ENCODE measurements at regions not wholly inside any gene's neighbourhood (a gene's known extent, or its start where the extent isn't known, plus 50 kb on each side); places are given as distances from the start of the nearest gene placed in this dataset.

GRCh38 chr11:96551136-96551535, 161.3 kb downstream of the JRKL start:
- H2BK12ac ChIP-seq (ENCODE audit: insufficient read length, low read depth, low read length): no peak overlapping the region
- WGBS (ENCODE audit: extremely low coverage, insufficient read length, low lambda C conversion rate): no CpG with 5 or more reads among the region's 5 CpGs
- H3K9me3 ChIP-seq (ENCODE audit: control insufficient read depth, low read depth, low read length): no peaks in the 10 kb centered on the region

More at GRCh38 chr11:96551136-96551535, 161.3 kb downstream of the JRKL start:
- Histone ChIP-seq H3K9ac (ENCODE audit: extremely low read depth, insufficient read length, low read length) (no peak overlapping the region), H3K14ac (ENCODE audit: insufficient read depth, low read length) (no peak overlapping the region), H4K20me1 (ENCODE audit: control insufficient read depth, insufficient read depth, insufficient read length) (no peaks in the 10 kb centered on the region), H2AFZ (ENCODE audit: low read length) (no peak overlapping the region), H3K4me1 (ENCODE audit: insufficient read depth, low read length) (no peaks in the 10 kb centered on the region), H4K91ac (ENCODE audit: insufficient read length, low read depth, low read length) (no peak overlapping the region), H2BK20ac (ENCODE audit: low read depth, low read length, poor library complexity, severe bottlenecking) (no peak overlapping the region), H3T11ph (ENCODE audit: low read length) (no peak overlapping the region), H3K27ac (ENCODE audit: insufficient read length, low read depth, low read length) (no peak overlapping the region), H3K23ac (ENCODE audit: insufficient read length, low read depth, low read length) (no peak overlapping the region), H3K4me2 (ENCODE audit: insufficient read depth, insufficient read length, low read length) (no peak overlapping the region), H3K18ac (ENCODE audit: insufficient read length, low read depth, low read length) (no peak overlapping the region), H3K79me1 (ENCODE audit: insufficient read depth, low read depth, low read length, poor library complexity, severe bottlenecking) (no peaks in the 10 kb centered on the region), H3K23me2 (ENCODE audit: insufficient read length, low read depth, low read length, poor library complexity, severe bottlenecking) (no peaks in the 10 kb centered on the region), H4K5ac (ENCODE audit: insufficient read length, low read depth, low read length) (no peak overlapping the region), H2BK120ac (ENCODE audit: low read depth, low read length, poor library complexity, severe bottlenecking) (no peak overlapping the region), H3K27me3 (ENCODE audit: insufficient read depth, low read length) (no peaks in the 10 kb centered on the region), H3K79me2 (ENCODE audit: insufficient read depth, low read length) (no peaks in the 10 kb centered on the region), H4K8ac (replicated peaks; ENCODE audit: insufficient read length, low read depth, low read length) (no peak overlapping the region), H3K4ac (ENCODE audit: low read depth, low read length) (no peak overlapping the region), H2BK5ac (ENCODE audit: insufficient read length, low read length) (no peak overlapping the region), H2AK5ac (ENCODE audit: insufficient read length, low read length) (no peak overlapping the region), H2BK15ac (ENCODE audit: low read depth, low read length) (no peak overlapping the region), H3K56ac (ENCODE audit: insufficient read length, low read depth, low read length) (no peak overlapping the region)
- DNase-seq: no peak
- no peak for TF ChIP-seq CTCF (conservative IDR thresholded peaks at IDR 0.05)
- Mint-ChIP-seq H3K27ac (no peak overlapping the region), H3K27me3 (ENCODE audit: low read depth) (no peaks in the 10 kb centered on the region), H3K4me3 (no peak overlapping the region), H3K9me3 (peaks cover 5 to 6% of the 10 kb centered on the region in 2 experiments; a peak in 4 of 5 replicates), H3K36me3 (ENCODE audit: insufficient read depth in 1 of 3, low read depth in 3 of 3) (peaks cover 2 to 5% (median 5%) of the 10 kb centered on the region in 3 experiments; a peak in 6 of 7 replicates), H3K4me1 (no peaks in the 10 kb centered on the region)
